A204.1 (cell line): ENCODE measurements at regions not wholly inside any gene's neighbourhood (a gene's known extent, or its start where the extent isn't known, plus 50 kb on each side); places are given as distances from the start of the nearest gene placed in this dataset.
"Not testable (repeated sequence)": the region's sequence is repeated elsewhere in the genome, so short reads cannot be mapped to it uniquely, and the experiment has no call there.

ENCODE experiments used
- FAIRE-seq: peaks from 2 replicates; lab custom pipeline; 2012; peaks lifted over from hg19 to GRCh38; lab: Jason Lieb, UNC

GRCh38 chr6:163867518-163868292, 453.2 kb downstream of the QKI start:
- FAIRE-seq = no peak

- no peak for FAIRE-seq
Observed at GRCh38 chr6:163866192-163866591, 451.7 kb downstream of the QKI start.

- no peak for FAIRE-seq
Observed at GRCh38 chr6:163863565-163863964, 449.0 kb downstream of the QKI start.

GRCh38 chr6:163862701-163863100, 448.2 kb downstream of the QKI start:
- FAIRE-seq = no peak

- no peak for FAIRE-seq
Observed at GRCh38 chr6:163861627-163862026, 447.1 kb downstream of the QKI start.

- no peak for FAIRE-seq
Observed at GRCh38 chr6:163860287-163861081, 446.0 kb downstream of the QKI start.

GRCh38 chr6:163858870-163859269, 444.4 kb downstream of the QKI start:
- FAIRE-seq = not testable (repeated sequence)

GRCh38 chr6:163857421-163857820, 442.9 kb downstream of the QKI start:
- no peak for FAIRE-seq

GRCh38 chr6:163850874-163851273, 436.4 kb downstream of the QKI start:
- no peak for FAIRE-seq

- no peak for FAIRE-seq
Observed at GRCh38 chr6:163844761-163845160, 430.2 kb downstream of the QKI start.

- no peak for FAIRE-seq
Observed at GRCh38 chr6:163844357-163844756, 429.8 kb downstream of the QKI start.

- FAIRE-seq = no peak
Observed at GRCh38 chr6:163843218-163843617, 428.7 kb downstream of the QKI start.

- no peak for FAIRE-seq
Observed at GRCh38 chr6:163842467-163842866, 427.9 kb downstream of the QKI start.

GRCh38 chr6:163841733-163842132, 427.2 kb downstream of the QKI start:
- no peak for FAIRE-seq

GRCh38 chr6:163841326-163841725, 426.8 kb downstream of the QKI start:
- FAIRE-seq = no peak

GRCh38 chr6:163840880-163841279, 426.4 kb downstream of the QKI start:
- no peak for FAIRE-seq

GRCh38 chr6:163839296-163839695, 424.8 kb downstream of the QKI start:
- FAIRE-seq = no peak

GRCh38 chr6:163837691-163838431, 423.3 kb downstream of the QKI start:
- FAIRE-seq = no peak

GRCh38 chr6:163836876-163837690, 422.6 kb downstream of the QKI start:
- no peak for FAIRE-seq

GRCh38 chr6:163835439-163836171, 421.1 kb downstream of the QKI start:
- no peak for FAIRE-seq

- no peak for FAIRE-seq
Observed at GRCh38 chr6:163834226-163834970, 419.9 kb downstream of the QKI start.
